ENCODE measurements at regions not wholly inside any gene's neighbourhood (a gene's known extent, or its start where the extent isn't known, plus 50 kb on each side); places are given as distances from the start of the nearest gene placed in this dataset.

- TF ChIP-seq, protein P1, sequence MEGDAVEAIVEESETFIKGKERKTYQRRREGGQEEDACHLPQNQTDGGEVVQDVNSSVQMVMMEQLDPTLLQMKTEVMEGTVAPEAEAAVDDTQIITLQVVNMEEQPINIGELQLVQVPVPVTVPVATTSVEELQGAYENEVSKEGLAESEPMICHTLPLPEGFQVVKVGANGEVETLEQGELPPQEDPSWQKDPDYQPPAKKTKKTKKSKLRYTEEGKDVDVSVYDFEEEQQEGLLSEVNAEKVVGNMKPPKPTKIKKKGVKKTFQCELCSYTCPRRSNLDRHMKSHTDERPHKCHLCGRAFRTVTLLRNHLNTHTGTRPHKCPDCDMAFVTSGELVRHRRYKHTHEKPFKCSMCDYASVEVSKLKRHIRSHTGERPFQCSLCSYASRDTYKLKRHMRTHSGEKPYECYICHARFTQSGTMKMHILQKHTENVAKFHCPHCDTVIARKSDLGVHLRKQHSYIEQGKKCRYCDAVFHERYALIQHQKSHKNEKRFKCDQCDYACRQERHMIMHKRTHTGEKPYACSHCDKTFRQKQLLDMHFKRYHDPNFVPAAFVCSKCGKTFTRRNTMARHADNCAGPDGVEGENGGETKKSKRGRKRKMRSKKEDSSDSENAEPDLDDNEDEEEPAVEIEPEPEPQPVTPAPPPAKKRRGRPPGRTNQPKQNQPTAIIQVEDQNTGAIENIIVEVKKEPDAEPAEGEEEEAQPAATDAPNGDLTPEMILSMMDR (IDR thresholded peaks at IDR 0.05), result peak in 1 of 7 experiments; percentile 17
- TF ChIP-seq POLR2A (IDR thresholded peaks at IDR 0.05), result no peak
These were observed 80.4 kb downstream of the RFLNA start for GRCh38 chr12:124375141-124375788.
